ENCODE measurements at regions not wholly inside any gene's neighbourhood (a gene's known extent, or its start where the extent isn't known, plus 50 kb on each side); places are given as distances from the start of the nearest gene placed in this dataset.
A peak's percentile ranks its signal among the peaks of the same experiment; 100 is the strongest.

DNA sequence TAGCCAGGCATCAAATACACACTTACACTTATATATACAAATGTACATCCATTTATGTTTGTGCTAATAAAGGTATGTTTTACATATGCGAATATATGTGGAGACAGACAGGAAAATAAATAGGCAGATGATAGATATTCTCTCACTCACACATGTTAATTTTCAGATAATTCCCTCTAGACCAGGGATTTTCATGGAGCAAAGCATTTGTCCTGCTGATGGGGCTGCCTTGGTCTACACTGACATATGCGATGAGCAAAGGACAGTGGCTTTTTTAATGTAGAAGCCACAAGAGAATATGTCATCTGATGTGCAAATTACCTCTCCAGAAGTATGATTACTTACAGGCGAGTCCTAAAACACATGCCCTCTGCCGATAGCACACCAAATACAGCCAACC, 224.5 kb downstream of the VEGFC start:
- Histone ChIP-seq H3K9me3 (no peaks in the 10 kb centered on the region), H3K4me3 (no peak overlapping the region), H3K27me3 (no peaks in the 10 kb centered on the region), H3K27ac (no peak overlapping the region), H3K36me3 (no peaks in the 10 kb centered on the region), H3K4me1 (no peaks in the 10 kb centered on the region)
- intact Hi-C loops (cut with DNase I) = loop anchor here in 6 of 10 donors (2.0 to 10.0 kb wide), 5 partner anchors 217 to 477 kb away; partner anchors contain the start of gene VEGFC (in 4 of the 6)
- no peak for ATAC-seq
- no peak for DNase-seq
- 94 to 99% (median 96%) methylated on average over 4 of the region's 4 CpGs for WGBS, 4 donors
- TF ChIP-seq CTCF (IDR thresholded peaks at IDR 0.05) (no peak), POLR2A (IDR thresholded peaks at IDR 0.05) (no peak)

GRCh38 chr4:176569301-176569700, 223.4 kb downstream of the VEGFC start:
- DNase-seq = no peak

DNA sequence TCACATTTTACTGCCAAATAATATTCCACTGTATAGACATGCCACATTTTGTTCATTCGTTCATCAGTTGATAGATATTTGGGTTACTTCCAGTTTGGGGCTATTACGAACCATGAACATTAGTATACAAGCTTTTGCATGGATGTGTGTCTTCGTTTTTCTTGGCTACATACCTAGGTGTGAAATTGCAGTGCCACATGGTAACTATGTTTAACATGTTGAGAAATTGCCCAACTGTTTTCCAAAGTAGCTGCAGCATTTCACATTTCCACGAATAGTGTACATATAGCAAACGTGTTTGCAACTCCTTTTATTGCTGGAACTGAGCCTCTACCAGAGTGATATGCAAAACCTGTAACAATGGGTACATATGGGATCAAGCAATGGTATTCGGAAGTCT, 221.5 kb downstream of the VEGFC start:
- Histone ChIP-seq H3K36me3 (no peaks in the 10 kb centered on the region), H3K4me1 (no peaks in the 10 kb centered on the region), H3K9me3 (no peaks in the 10 kb centered on the region), H3K4me3 (no peak overlapping the region), H3K27ac (no peak overlapping the region), H3K27me3 (no peaks in the 10 kb centered on the region)
- intact Hi-C loops (cut with DNase I) = no loop called here
- ATAC-seq (no peak), DNase-seq (no peak)
- no peak for TF ChIP-seq POLR2A (IDR thresholded peaks at IDR 0.05)
- no peak for TF ChIP-seq CTCF (IDR thresholded peaks at IDR 0.05)
- 80 to 92% (median 83%) methylated on average over 6 of the region's 6 CpGs for WGBS, 4 donors

More at GRCh38 chr4:176569301-176569700, 223.4 kb downstream of the VEGFC start:
- Histone ChIP-seq H3K4me3 (no peak overlapping the region), H3K36me3 (no peaks in the 10 kb centered on the region), H3K27me3 (no peaks in the 10 kb centered on the region), H3K4me1 (no peaks in the 10 kb centered on the region), H3K27ac (no peak overlapping the region), H3K9me3 (no peaks in the 10 kb centered on the region)
- intact Hi-C loops (cut with DNase I) = loop anchor here in 6 of 10 donors (2.0 to 10.0 kb wide), 5 partner anchors 216 to 476 kb away; partner anchors contain the start of gene VEGFC (in 4 of the 6)
- 41 to 61% (median 49%) methylated on average over 2 of the region's 2 CpGs for WGBS, 4 donors
- TF ChIP-seq CTCF (IDR thresholded peaks at IDR 0.05) (peak in 1 of 12 donors; percentile 19), POLR2A (IDR thresholded peaks at IDR 0.05) (no peak)
- ATAC-seq = peak in 1 of 4 donors; percentile 39

GRCh38 chr4:176575141-176575730, 217.5 kb downstream of the VEGFC start:
- no peaks in the 10 kb centered on the region for H3K27me3 ChIP-seq
- intact Hi-C loops (cut with DNase I) = no loop called here
- ATAC-seq (no peak), DNase-seq (no peak)
- no peaks in the 10 kb centered on the region for H3K4me1 ChIP-seq
- H3K36me3 ChIP-seq = no peaks in the 10 kb centered on the region
- no peaks in the 10 kb centered on the region for H3K9me3 ChIP-seq
- TF ChIP-seq POLR2A (IDR thresholded peaks at IDR 0.05) = no peak
- TF ChIP-seq CTCF (IDR thresholded peaks at IDR 0.05) = no peak
- H3K4me3 ChIP-seq = no peak overlapping the region
- WGBS, 4 donors = 42 to 60% (median 53%) methylated on average over 2 of the region's 2 CpGs
- no peak overlapping the region for H3K27ac ChIP-seq
